WTC11 (cell line): ENCODE measurements at regions not wholly inside any gene's neighbourhood (a gene's known extent, or its start where the extent isn't known, plus 50 kb on each side); places are given as distances from the start of the nearest gene placed in this dataset.

ENCODE experiments used
- ATAC-seq: fragments of 200-7000 bp; cut with Tn5 transposase; 2 replicates; pipeline ENCODE4 v1.10.0; 2021; ENCODE audit warnings: mild to moderate bottlenecking, moderate library complexity
- CTCF ChIA-PET: fragments of 300-600 bp; sonication (Branson Sonifier 250); formaldehyde crosslinking; loops from one replicate; lab custom pipeline; 2021; ENCODE audit warnings: antibody characterized with exemption; lab: Charles Lee
- POLR2A ChIA-PET: fragments of 350-600 bp; sonication (Branson Sonifier 250); formaldehyde crosslinking; loops from one replicate; lab custom pipeline; 2021; ENCODE audit warnings: antibody characterized with exemption; lab: Charles Lee
- DNase-seq: peaks from one replicate; pipeline ENCODE4 v3.0.0; 2021; ENCODE audit warnings: low spot score
- H3K27ac Mint-ChIP-seq: 2 replicates; pipeline ENCODE4 v1.8.0; 2021; ENCODE audit warnings: mixed read lengths
- H3K27me3 Mint-ChIP-seq: 2 replicates; pipeline ENCODE4 v1.8.0; 2021; ENCODE audit warnings: low read depth, mild to moderate bottlenecking, moderate library complexity, mixed read lengths
- H3K36me3 Mint-ChIP-seq: 2 replicates; pipeline ENCODE4 v1.8.0; 2021; ENCODE audit warnings: mixed read lengths
- H3K4me1 Mint-ChIP-seq: 2 replicates; pipeline ENCODE4 v1.8.0; 2022; ENCODE audit warnings: mixed read lengths
- H3K4me3 Mint-ChIP-seq: 2 replicates; pipeline ENCODE4 v1.8.0; 2021; ENCODE audit warnings: mild to moderate bottlenecking, moderate library complexity, mixed read lengths
- H3K9me3 Mint-ChIP-seq: 2 replicates; pipeline ENCODE4 v1.8.0; 2021; ENCODE audit warnings: mixed read lengths
- AR ChIP-seq: fragments of 250-450 bp; sonication (Bioruptor Pico); IDR thresholded peaks from 2 replicates; pipeline ENCODE4 v1.9.0; 2021; ENCODE audit warnings: mild to moderate bottlenecking
- ATF6 ChIP-seq: sonication (generic); formaldehyde crosslinking; IDR thresholded peaks from 2 replicates; pipeline ENCODE4 v1.8.1; 2023; ENCODE audit warnings: mild to moderate bottlenecking, missing genetic modification reagents
- CDX4 ChIP-seq: fragments of 250-450 bp; sonication (Bioruptor Pico); IDR thresholded peaks from 2 replicates; pipeline ENCODE4 v1.9.0; 2021; ENCODE audit warnings: moderate library complexity, mild to moderate bottlenecking, inconsistent platforms, borderline replicate concordance
- FOXJ3 ChIP-seq: sonication (generic); formaldehyde crosslinking; IDR thresholded peaks from 2 replicates; pipeline ENCODE4 v1.9.0; 2021; ENCODE audit warnings: missing genetic modification reagents, mild to moderate bottlenecking, borderline replicate concordance
- HMGA2 ChIP-seq: fragments of 250-450 bp; sonication (Bioruptor Pico); IDR thresholded peaks from 2 replicates; pipeline ENCODE4 v1.4.0; 2021; ENCODE audit warnings: mild to moderate bottlenecking, moderate library complexity
- IRF2 ChIP-seq: sonication (generic); formaldehyde crosslinking; IDR thresholded peaks from 2 replicates; pipeline ENCODE4 v1.8.0; 2022; ENCODE audit warnings: low read depth, missing genetic modification reagents, borderline replicate concordance
- MYBL2 ChIP-seq: sonication (generic); formaldehyde crosslinking; IDR thresholded peaks from 2 replicates; pipeline ENCODE4 v1.8.1; 2023; ENCODE audit warnings: mild to moderate bottlenecking, moderate library complexity, missing genetic modification reagents
- NFATC4 ChIP-seq: fragments of 250-450 bp; sonication (Bioruptor Pico); IDR thresholded peaks from 2 replicates; pipeline ENCODE4 v1.9.0; 2021; ENCODE audit warnings: mild to moderate bottlenecking
- PRRX2 ChIP-seq: fragments of 250-450 bp; sonication (Bioruptor Pico); IDR thresholded peaks from 2 replicates; pipeline ENCODE4 v1.8.0; 2021; ENCODE audit warnings: mild to moderate bottlenecking
- RELA ChIP-seq: sonication (generic); formaldehyde crosslinking; IDR thresholded peaks from 2 replicates; pipeline ENCODE4 v1.8.1; 2022; ENCODE audit warnings: missing genetic modification reagents, mild to moderate bottlenecking, borderline replicate concordance
- TF ChIP-seq, protein P1 (sequence below): sonication (generic); formaldehyde crosslinking; conservative IDR thresholded peaks from 2 replicates; pipeline ENCODE4 v1.8.1; 2022; ENCODE audit warnings: mild to moderate bottlenecking, missing genetic modification reagents
- TF ChIP-seq, protein P2 (sequence below): fragments of 250-450 bp; sonication (Bioruptor Pico); IDR thresholded peaks from 2 replicates; pipeline ENCODE4 v2.1.2; 2022; ENCODE audit warnings: mild to moderate bottlenecking, moderate library complexity
- TF ChIP-seq, protein P3 (sequence below): fragments of 250-450 bp; sonication (Bioruptor Pico); IDR thresholded peaks from 2 replicates; pipeline ENCODE4 v1.9.0; 2021; ENCODE audit warnings: mild to moderate bottlenecking, borderline replicate concordance
- TF ChIP-seq, protein P4 (sequence below): sonication (generic); formaldehyde crosslinking; IDR thresholded peaks from 2 replicates; pipeline ENCODE4 v1.8.0; 2023; ENCODE audit warnings: missing genetic modification reagents
- TF ChIP-seq, protein P5 (sequence below): sonication (generic); formaldehyde crosslinking; IDR thresholded peaks from 2 replicates; pipeline ENCODE4 v1.8.1; 2023; ENCODE audit warnings: mild to moderate bottlenecking, missing genetic modification reagents, moderate library complexity

DNA sequence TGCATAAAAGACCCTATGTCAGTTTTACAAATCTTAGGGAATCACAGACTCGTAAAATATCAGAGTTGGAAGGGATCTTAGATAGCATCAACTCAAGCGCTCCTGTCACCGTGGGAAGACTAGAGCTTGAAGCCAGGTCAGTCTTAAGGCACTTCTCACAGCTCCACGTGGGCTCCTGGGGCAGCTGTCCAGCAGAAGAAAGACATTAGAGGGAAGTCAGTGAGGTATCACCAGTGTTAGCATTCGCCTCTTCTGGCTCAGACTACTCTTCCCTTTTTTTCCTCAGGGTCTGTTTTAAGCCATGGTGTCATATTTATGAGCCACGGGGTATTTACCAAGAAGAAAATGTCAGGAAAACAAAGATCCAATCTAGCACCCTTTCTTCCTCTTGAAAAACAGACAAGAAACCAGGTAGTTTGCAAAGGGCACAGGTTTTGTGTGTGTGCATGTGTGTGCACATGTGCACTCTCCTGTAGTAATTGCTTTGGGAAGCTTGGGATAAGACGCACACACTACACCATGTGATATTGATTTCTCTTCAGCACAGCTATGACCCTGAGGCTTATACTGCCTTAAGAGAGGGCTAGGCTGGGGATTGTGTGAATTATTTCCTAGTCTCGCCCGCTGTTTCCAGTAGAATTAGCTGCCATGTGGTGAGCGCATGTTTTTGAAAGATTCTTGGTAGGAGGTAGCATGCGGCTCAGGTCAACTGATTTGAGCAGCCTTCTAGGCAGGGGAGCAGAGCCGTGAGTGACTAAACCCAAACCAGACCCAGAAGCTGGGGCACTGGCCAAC lies 61.0 kb upstream of the ELAC2 start:
- no peaks in the 10 kb centered on the region for H3K36me3 Mint-ChIP-seq
- TF ChIP-seq HMGA2 (CRISPR knock-in tag), result no peak
- TF ChIP-seq PRRX2 (CRISPR knock-in tag), result no peak
- no peak for TF ChIP-seq RELA (CRISPR knock-in tag)
- TF ChIP-seq, all 79 proteins: peak for 0
- H3K27ac Mint-ChIP-seq, result no peak overlapping the region
- DNase-seq, result no peak
- H3K9me3 Mint-ChIP-seq, result peaks cover 19% of the 10 kb centered on the region
- H3K27me3 Mint-ChIP-seq, result no peaks in the 10 kb centered on the region
- POLR2A ChIA-PET, result no interaction called here
- ATAC-seq, result no peak
- CTCF ChIA-PET, result no interaction called here
- H3K4me1 Mint-ChIP-seq, result no peaks in the 10 kb centered on the region
- H3K4me3 Mint-ChIP-seq, result no peak overlapping the region

DNA sequence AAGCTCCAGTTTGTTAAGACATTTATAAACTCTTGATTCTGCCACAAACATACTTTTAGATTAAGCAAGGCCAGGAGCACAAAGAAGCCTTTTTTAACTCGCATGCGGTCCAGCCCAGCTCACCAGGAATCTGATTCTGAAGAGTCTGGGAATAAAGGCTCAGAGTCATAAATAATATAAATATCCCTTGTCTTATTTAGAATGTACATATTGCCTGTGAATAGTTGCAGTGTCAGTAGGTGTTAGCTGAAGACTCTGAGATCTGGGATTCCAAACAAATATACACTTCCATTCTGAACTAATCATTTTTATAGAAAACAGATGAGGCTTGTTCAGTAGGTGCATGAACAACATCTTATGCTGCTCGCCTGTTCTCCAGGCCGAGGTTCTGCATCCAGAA lies 59.1 kb upstream of the ELAC2 start:
- no peak overlapping the region for H3K27ac Mint-ChIP-seq
- no peak for TF ChIP-seq IRF2
- TF ChIP-seq, protein P1, sequence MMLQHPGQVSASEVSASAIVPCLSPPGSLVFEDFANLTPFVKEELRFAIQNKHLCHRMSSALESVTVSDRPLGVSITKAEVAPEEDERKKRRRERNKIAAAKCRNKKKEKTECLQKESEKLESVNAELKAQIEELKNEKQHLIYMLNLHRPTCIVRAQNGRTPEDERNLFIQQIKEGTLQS, result no peak
- no peak for TF ChIP-seq AR
- TF ChIP-seq, protein P2, sequence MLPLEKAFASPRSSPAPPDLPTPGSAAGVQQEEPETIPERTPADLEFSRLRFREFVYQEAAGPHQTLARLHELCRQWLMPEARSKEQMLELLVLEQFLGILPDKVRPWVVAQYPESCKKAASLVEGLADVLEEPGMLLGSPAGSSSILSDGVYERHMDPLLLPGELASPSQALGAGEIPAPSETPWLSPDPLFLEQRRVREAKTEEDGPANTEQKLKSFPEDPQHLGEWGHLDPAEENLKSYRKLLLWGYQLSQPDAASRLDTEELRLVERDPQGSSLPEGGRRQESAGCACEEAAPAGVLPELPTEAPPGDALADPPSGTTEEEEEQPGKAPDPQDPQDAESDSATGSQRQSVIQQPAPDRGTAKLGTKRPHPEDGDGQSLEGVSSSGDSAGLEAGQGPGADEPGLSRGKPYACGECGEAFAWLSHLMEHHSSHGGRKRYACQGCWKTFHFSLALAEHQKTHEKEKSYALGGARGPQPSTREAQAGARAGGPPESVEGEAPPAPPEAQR (CRISPR knock-in tag), result no peak
- TF ChIP-seq, protein P3, sequence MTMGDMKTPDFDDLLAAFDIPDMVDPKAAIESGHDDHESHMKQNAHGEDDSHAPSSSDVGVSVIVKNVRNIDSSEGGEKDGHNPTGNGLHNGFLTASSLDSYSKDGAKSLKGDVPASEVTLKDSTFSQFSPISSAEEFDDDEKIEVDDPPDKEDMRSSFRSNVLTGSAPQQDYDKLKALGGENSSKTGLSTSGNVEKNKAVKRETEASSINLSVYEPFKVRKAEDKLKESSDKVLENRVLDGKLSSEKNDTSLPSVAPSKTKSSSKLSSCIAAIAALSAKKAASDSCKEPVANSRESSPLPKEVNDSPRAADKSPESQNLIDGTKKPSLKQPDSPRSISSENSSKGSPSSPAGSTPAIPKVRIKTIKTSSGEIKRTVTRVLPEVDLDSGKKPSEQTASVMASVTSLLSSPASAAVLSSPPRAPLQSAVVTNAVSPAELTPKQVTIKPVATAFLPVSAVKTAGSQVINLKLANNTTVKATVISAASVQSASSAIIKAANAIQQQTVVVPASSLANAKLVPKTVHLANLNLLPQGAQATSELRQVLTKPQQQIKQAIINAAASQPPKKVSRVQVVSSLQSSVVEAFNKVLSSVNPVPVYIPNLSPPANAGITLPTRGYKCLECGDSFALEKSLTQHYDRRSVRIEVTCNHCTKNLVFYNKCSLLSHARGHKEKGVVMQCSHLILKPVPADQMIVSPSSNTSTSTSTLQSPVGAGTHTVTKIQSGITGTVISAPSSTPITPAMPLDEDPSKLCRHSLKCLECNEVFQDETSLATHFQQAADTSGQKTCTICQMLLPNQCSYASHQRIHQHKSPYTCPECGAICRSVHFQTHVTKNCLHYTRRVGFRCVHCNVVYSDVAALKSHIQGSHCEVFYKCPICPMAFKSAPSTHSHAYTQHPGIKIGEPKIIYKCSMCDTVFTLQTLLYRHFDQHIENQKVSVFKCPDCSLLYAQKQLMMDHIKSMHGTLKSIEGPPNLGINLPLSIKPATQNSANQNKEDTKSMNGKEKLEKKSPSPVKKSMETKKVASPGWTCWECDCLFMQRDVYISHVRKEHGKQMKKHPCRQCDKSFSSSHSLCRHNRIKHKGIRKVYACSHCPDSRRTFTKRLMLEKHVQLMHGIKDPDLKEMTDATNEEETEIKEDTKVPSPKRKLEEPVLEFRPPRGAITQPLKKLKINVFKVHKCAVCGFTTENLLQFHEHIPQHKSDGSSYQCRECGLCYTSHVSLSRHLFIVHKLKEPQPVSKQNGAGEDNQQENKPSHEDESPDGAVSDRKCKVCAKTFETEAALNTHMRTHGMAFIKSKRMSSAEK, result no peak
- TF ChIP-seq, protein P4, sequence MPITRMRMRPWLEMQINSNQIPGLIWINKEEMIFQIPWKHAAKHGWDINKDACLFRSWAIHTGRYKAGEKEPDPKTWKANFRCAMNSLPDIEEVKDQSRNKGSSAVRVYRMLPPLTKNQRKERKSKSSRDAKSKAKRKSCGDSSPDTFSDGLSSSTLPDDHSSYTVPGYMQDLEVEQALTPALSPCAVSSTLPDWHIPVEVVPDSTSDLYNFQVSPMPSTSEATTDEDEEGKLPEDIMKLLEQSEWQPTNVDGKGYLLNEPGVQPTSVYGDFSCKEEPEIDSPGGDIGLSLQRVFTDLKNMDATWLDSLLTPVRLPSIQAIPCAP (CRISPR knock-in tag), result no peak
- TF ChIP-seq CDX4 (CRISPR knock-in tag), result no peak
- TF ChIP-seq MYBL2 (CRISPR knock-in tag), result no peak
- no peak for TF ChIP-seq ATF6 (CRISPR knock-in tag)
- TF ChIP-seq, protein P5, sequence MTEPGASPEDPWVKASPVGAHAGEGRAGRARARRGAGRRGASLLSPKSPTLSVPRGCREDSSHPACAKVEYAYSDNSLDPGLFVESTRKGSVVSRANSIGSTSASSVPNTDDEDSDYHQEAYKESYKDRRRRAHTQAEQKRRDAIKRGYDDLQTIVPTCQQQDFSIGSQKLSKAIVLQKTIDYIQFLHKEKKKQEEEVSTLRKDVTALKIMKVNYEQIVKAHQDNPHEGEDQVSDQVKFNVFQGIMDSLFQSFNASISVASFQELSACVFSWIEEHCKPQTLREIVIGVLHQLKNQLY (CRISPR knock-in tag), result no peak
- no peak for TF ChIP-seq NFATC4
- no peak for TF ChIP-seq FOXJ3
- H3K4me1 Mint-ChIP-seq, result no peaks in the 10 kb centered on the region
- no peak for ATAC-seq
- H3K36me3 Mint-ChIP-seq, result no peaks in the 10 kb centered on the region
- peaks cover 8% of the 10 kb centered on the region for H3K9me3 Mint-ChIP-seq
- POLR2A ChIA-PET, result no interaction called here
- CTCF ChIA-PET, result no interaction called here
- DNase-seq, result no peak
- no peaks in the 10 kb centered on the region for H3K27me3 Mint-ChIP-seq
- no peak overlapping the region for H3K4me3 Mint-ChIP-seq
